Calu3 (cell line): ENCODE measurements at regions not wholly inside any gene's neighbourhood (a gene's known extent, or its start where the extent isn't known, plus 50 kb on each side); places are given as distances from the start of the nearest gene placed in this dataset.

Experiments used
- BruUV-seq: library from RNA; stranded (reverse); fragments of 400-500 nt; replicated peaks from 2 replicates; lab custom pipeline; 2021; lab: Mats Ljungman, UMichigan
- CTCF ChIA-PET: fragments of 300-600 bp; sonication (Branson Sonifier 250); formaldehyde crosslinking; loops from one replicate; lab custom pipeline; 2022; ENCODE audit warnings: antibody characterized with exemption; lab: Charles Lee
- DNase-seq: peaks from one replicate; pipeline ENCODE4 v3.0.0; 2022
- H3K27ac Mint-ChIP-seq: one replicate; pipeline ENCODE4 v1.8.0; 2022; ENCODE audit warnings: mixed read lengths; ENCODE audit not compliant: unreplicated experiment
- H3K27me3 Mint-ChIP-seq: one replicate; pipeline ENCODE4 v1.8.0; 2022; ENCODE audit warnings: mixed read lengths; ENCODE audit not compliant: unreplicated experiment
- H3K36me3 Mint-ChIP-seq: one replicate; pipeline ENCODE4 v1.8.0; 2022; ENCODE audit warnings: mild to moderate bottlenecking, moderate library complexity, mixed read lengths; ENCODE audit not compliant: insufficient read depth, unreplicated experiment
- H3K4me1 Mint-ChIP-seq: one replicate; pipeline ENCODE4 v1.8.0; 2022; ENCODE audit warnings: mild to moderate bottlenecking, low read depth, mixed read lengths; ENCODE audit not compliant: unreplicated experiment
- H3K4me3 Mint-ChIP-seq: one replicate; pipeline ENCODE4 v1.8.0; 2022; ENCODE audit warnings: mild to moderate bottlenecking, low read depth, moderate library complexity, mixed read lengths; ENCODE audit not compliant: unreplicated experiment
- H3K9me3 Mint-ChIP-seq: one replicate; pipeline ENCODE4 v1.8.0; 2022; ENCODE audit warnings: low read depth, mixed read lengths; ENCODE audit not compliant: unreplicated experiment
- CTCF ChIP-seq: fragments of 200-600 bp; IDR thresholded peaks from one replicate; pipeline ENCODE4 v1.8.0; 2022; ENCODE audit warnings: antibody characterized with exemption; ENCODE audit not compliant: unreplicated experiment
- intact Hi-C: fragments of 100-400 bp; cut with micrococcal nuclease; formaldehyde crosslinking; loops from one replicate; pipeline ENCODE4 v1.10.0; 2022; ENCODE audit not compliant: unreplicated experiment

- peaks cover 98% of the 10 kb centered on the region for H3K27me3 Mint-ChIP-seq
- no peak overlapping the region for H3K27ac Mint-ChIP-seq
- DNase-seq = no peak
- no peak overlapping the region for H3K4me3 Mint-ChIP-seq
- no peak for TF ChIP-seq CTCF
- no peaks in the 10 kb centered on the region for H3K9me3 Mint-ChIP-seq
- H3K4me1 Mint-ChIP-seq = no peaks in the 10 kb centered on the region
- intact Hi-C loops = no loop called here
- CTCF ChIA-PET = interaction anchor here (1.2 kb wide), 1 partner anchor 9 kb away, joined by 3 read pairs; no protein-coding TSS in a partner anchor
- no TSS peak for BruUV-seq
- no peaks in the 10 kb centered on the region for H3K36me3 Mint-ChIP-seq
These were observed 78.3 kb downstream of the RAMP3 start for GRCh38 chr7:45235905-45236304.

GRCh38 chr7:45236666-45237065, 79.1 kb downstream of the RAMP3 start:
- TF ChIP-seq CTCF = no peak
- no TSS peak for BruUV-seq
- Mint-ChIP-seq H3K27ac (no peak overlapping the region), H3K9me3 (no peaks in the 10 kb centered on the region), H3K27me3 (peaks cover 98% of the 10 kb centered on the region), H3K4me1 (no peaks in the 10 kb centered on the region), H3K4me3 (no peak overlapping the region), H3K36me3 (no peaks in the 10 kb centered on the region)
- no peak for DNase-seq
- CTCF ChIA-PET = interaction anchor here (0.6 to 1.2 kb wide), 2 partner anchors 10 to 739 kb away, joined by 3 read pairs; no protein-coding TSS in a partner anchor
- intact Hi-C loops = no loop called here

GRCh38 chr7:45237788-45238461, 80.3 kb downstream of the RAMP3 start:
- H3K36me3 Mint-ChIP-seq = no peaks in the 10 kb centered on the region
- H3K9me3 Mint-ChIP-seq = no peaks in the 10 kb centered on the region
- peaks cover 98% of the 10 kb centered on the region for H3K27me3 Mint-ChIP-seq
- DNase-seq = no peak
- no peak overlapping the region for H3K4me3 Mint-ChIP-seq
- intact Hi-C loops = no loop called here
- no TSS peak for BruUV-seq
- CTCF ChIA-PET = interaction anchor here (1.7 kb wide), 1 partner anchor 9 kb away, joined by 4 read pairs; no protein-coding TSS in a partner anchor
- no peak overlapping the region for H3K27ac Mint-ChIP-seq
- TF ChIP-seq CTCF = no peak
- no peaks in the 10 kb centered on the region for H3K4me1 Mint-ChIP-seq

- intact Hi-C loops = no loop called here
- no peak for DNase-seq
- Mint-ChIP-seq H3K36me3 (no peaks in the 10 kb centered on the region), H3K4me1 (no peaks in the 10 kb centered on the region), H3K4me3 (no peak overlapping the region), H3K9me3 (no peaks in the 10 kb centered on the region), H3K27ac (no peak overlapping the region), H3K27me3 (peaks cover 98% of the 10 kb centered on the region)
- no TSS peak for BruUV-seq
- CTCF ChIA-PET = interaction anchor here (0.8 to 1.7 kb wide), 2 partner anchors 10 to 11 kb away, joined by 3 to 4 read pairs; no protein-coding TSS in a partner anchor
- no peak for TF ChIP-seq CTCF
These were observed 81.2 kb downstream of the RAMP3 start for GRCh38 chr7:45238806-45239205.
